Breast epithelium (tissue), 3 donors: ENCODE measurements at regions not wholly inside any gene's neighbourhood (a gene's known extent, or its start where the extent isn't known, plus 50 kb on each side); places are given as distances from the start of the nearest gene placed in this dataset.

Experiments used
- CTCF ChIP-seq, 3 donors: fragments of 450-650 bp; IDR thresholded peaks; one replicate each; pipeline ENCODE4 v1.5.1; 2016 to 2017; ENCODE audit warnings: antibody characterized with exemption in 3 of 3, mild to moderate bottlenecking in 3 of 3, moderate library complexity in 3 of 3
- POLR2A ChIP-seq: fragments of 450-650 bp; IDR thresholded peaks from one replicate; pipeline ENCODE4 v1.6.1; 2016; ENCODE audit warnings: antibody characterized with exemption, mild to moderate bottlenecking, moderate library complexity
- POLR2AphosphoS5 ChIP-seq, 3 donors: sonication (generic); formaldehyde crosslinking; IDR thresholded peaks; one replicate each; pipeline ENCODE4 v1.6.1; 2017; ENCODE audit warnings: antibody characterized with exemption in 3 of 3

GRCh38 chr15:100726421-100727190 lies 124.2 kb downstream of the ASB7 start:
- TF ChIP-seq CTCF (IDR thresholded peaks at IDR 0.05) = no peak
- TF ChIP-seq POLR2AphosphoS5 (IDR thresholded peaks at IDR 0.05) = no peak
- TF ChIP-seq POLR2A = no peak
